OCI-LY3 (cell line): ENCODE measurements at regions not wholly inside any gene's neighbourhood (a gene's known extent, or its start where the extent isn't known, plus 50 kb on each side); places are given as distances from the start of the nearest gene placed in this dataset.

Experiments
- H2AFZ ChIP-seq: fragments of 200-600, 300-600 bp; shearing (Covaris generic); 2 replicates; pipeline ENCODE4 v1.6.0; 2014; ENCODE audit warnings: antibody characterized with exemption, low read depth, low read length
- H3K27ac ChIP-seq: fragments of 200-600, 300-600 bp; sonication (generic); 2 replicates; pipeline ENCODE4 v1.5.1; 2014; ENCODE audit warnings: mild to moderate bottlenecking, low read length, moderate library complexity, mixed read lengths
- H3K27me3 ChIP-seq: fragments of 200-600, 300-600 bp; sonication (generic); 2 replicates; pipeline ENCODE4 v1.6.1; 2014; ENCODE audit warnings: low read depth, low read length, mixed read lengths
- H3K36me3 ChIP-seq: fragments of 200-600, 300-600 bp; sonication (generic); replicated peaks from 2 replicates; pipeline ENCODE3; 2014; ENCODE audit warnings: low read depth, low read length, mixed read lengths
- H3K4me1 ChIP-seq: fragments of 300-600, 200-600 bp; sonication (generic); 2 replicates; pipeline ENCODE4 v1.6.1; 2014; ENCODE audit warnings: low read length, mixed read lengths
- H3K4me2 ChIP-seq: fragments of 200-600, 300-600 bp; sonication (generic); 2 replicates; pipeline ENCODE4 v1.6.1; 2014; ENCODE audit warnings: low read length, mixed read lengths
- H3K4me3 ChIP-seq: fragments of 300-600, 200-600 bp; sonication (generic); 2 replicates; pipeline ENCODE4 v1.5.1; 2014; ENCODE audit warnings: antibody characterized with exemption, mild to moderate bottlenecking, low read length, moderate library complexity
- H3K79me2 ChIP-seq: fragments of 300-600, 200-600 bp; shearing (Covaris generic); 2 replicates; pipeline ENCODE4 v1.6.1; 2014; ENCODE audit warnings: mild to moderate bottlenecking, low read length, mixed read lengths
- H3K9ac ChIP-seq: fragments of 300-600, 200-600 bp; shearing (Covaris generic); 2 replicates; pipeline ENCODE4 v1.6.0; 2014; ENCODE audit warnings: mild to moderate bottlenecking, low read length, moderate library complexity
- H3K9me3 ChIP-seq: fragments of 200-600, 300-600 bp; shearing (Covaris generic); 2 replicates; pipeline ENCODE4 v1.6.1; 2014; ENCODE audit warnings: low read length, mixed read lengths; ENCODE audit not compliant: insufficient read depth
- H4K20me1 ChIP-seq: fragments of 200-600, 300-600 bp; sonication (generic); 2 replicates; pipeline ENCODE4 v1.6.1; 2016; ENCODE audit warnings: low read length, mixed read lengths; ENCODE audit not compliant: insufficient read depth
- CTCF ChIP-seq: fragments of 200-600, 300-600 bp; sonication (generic); IDR thresholded peaks from 2 replicates; pipeline ENCODE4 v1.5.1; 2014; ENCODE audit warnings: antibody characterized with exemption, low read length, low read depth
- EZH2phosphoT487 ChIP-seq: fragments of 200-600 bp; shearing (Covaris generic); IDR thresholded peaks from 2 replicates; pipeline ENCODE4 v1.6.1; 2018; ENCODE audit warnings: antibody characterized with exemption, mixed run types, low read depth

- no peak for TF ChIP-seq CTCF
- no peak for TF ChIP-seq EZH2phosphoT487
- Histone ChIP-seq H3K79me2 (no peaks in the 10 kb centered on the region), H3K4me1 (no peaks in the 10 kb centered on the region), H2AFZ (no peak overlapping the region), H3K9me3 (no peaks in the 10 kb centered on the region), H4K20me1 (no peaks in the 10 kb centered on the region), H3K27me3 (peaks cover 33% of the 10 kb centered on the region), H3K4me3 (no peak overlapping the region), H3K9ac (no peak overlapping the region), H3K36me3 (no peaks in the 10 kb centered on the region), H3K27ac (no peak overlapping the region), H3K4me2 (no peak overlapping the region)
Observed at GRCh38 chr13:111037927-111038326, 77.2 kb upstream of the ARHGEF7 start.

- no peaks in the 10 kb centered on the region for H3K36me3 ChIP-seq
- H3K27ac ChIP-seq = no peak overlapping the region
- no peaks in the 10 kb centered on the region for H3K79me2 ChIP-seq
- TF ChIP-seq CTCF (no peak), EZH2phosphoT487 (no peak)
- no peak overlapping the region for H2AFZ ChIP-seq
- no peak overlapping the region for H3K4me2 ChIP-seq
- no peaks in the 10 kb centered on the region for H4K20me1 ChIP-seq
- H3K4me3 ChIP-seq = no peak overlapping the region
- H3K9ac ChIP-seq = no peak overlapping the region
- no peaks in the 10 kb centered on the region for H3K9me3 ChIP-seq
- no peaks in the 10 kb centered on the region for H3K4me1 ChIP-seq
- H3K27me3 ChIP-seq = peaks cover 30% of the 10 kb centered on the region
Observed at GRCh38 chr13:111036665-111037064, 78.4 kb upstream of the ARHGEF7 start.

- Histone ChIP-seq H3K4me2 (no peak overlapping the region), H3K27ac (no peak overlapping the region), H3K36me3 (no peaks in the 10 kb centered on the region), H3K4me1 (peaks cover 6% of the 10 kb centered on the region), H3K79me2 (no peaks in the 10 kb centered on the region), H3K4me3 (no peak overlapping the region), H2AFZ (no peak overlapping the region), H4K20me1 (no peaks in the 10 kb centered on the region), H3K27me3 (peaks cover 29% of the 10 kb centered on the region), H3K9ac (no peak overlapping the region), H3K9me3 (no peaks in the 10 kb centered on the region)
- TF ChIP-seq EZH2phosphoT487 = no peak
- no peak for TF ChIP-seq CTCF
Observed at GRCh38 chr13:111035861-111036260, 79.2 kb upstream of the ARHGEF7 start.

- H3K27ac ChIP-seq = no peak overlapping the region
- H3K9ac ChIP-seq = no peak overlapping the region
- H3K27me3 ChIP-seq = peaks cover 25% of the 10 kb centered on the region
- H3K79me2 ChIP-seq = no peaks in the 10 kb centered on the region
- no peak overlapping the region for H3K4me2 ChIP-seq
- no peak overlapping the region for H3K4me3 ChIP-seq
- no peaks in the 10 kb centered on the region for H3K36me3 ChIP-seq
- H3K9me3 ChIP-seq = no peaks in the 10 kb centered on the region
- no peak for TF ChIP-seq EZH2phosphoT487
- no peak for TF ChIP-seq CTCF
- H3K4me1 ChIP-seq = peaks cover 14% of the 10 kb centered on the region
- no peak overlapping the region for H2AFZ ChIP-seq
- no peaks in the 10 kb centered on the region for H4K20me1 ChIP-seq
Observed at GRCh38 chr13:111034811-111035210, 80.3 kb upstream of the ARHGEF7 start.
